SK-N-SH treated with all-trans-retinoic acid at 6 μM for 48 hours (cell line): ENCODE measurements at regions not wholly inside any gene's neighbourhood (a gene's known extent, or its start where the extent isn't known, plus 50 kb on each side); places are given as distances from the start of the nearest gene placed in this dataset.

Experiments used
- ATAC-seq: fragments of 200-7000 bp; cut with Tn5 transposase; 3 replicates; pipeline ENCODE4 v1.9.1; 2020; ENCODE audit warnings: mild to moderate bottlenecking, moderate library complexity
- ARNTL ChIP-seq: fragments of 450-650 bp; formaldehyde crosslinking; IDR thresholded peaks from 2 replicates; pipeline ENCODE4 v1.5.0; 2020; ENCODE audit warnings: low read depth, mild to moderate bottlenecking, moderate library complexity, borderline replicate concordance
- BACH2 ChIP-seq: fragments of 250-450 bp; sonication (Bioruptor Pico); IDR thresholded peaks from 2 replicates; pipeline ENCODE4 v1.9.0; 2021; ENCODE audit warnings: mild to moderate bottlenecking, borderline replicate concordance
- CREB5 ChIP-seq: fragments of 250-450 bp; sonication (Bioruptor Pico); IDR thresholded peaks from 2 replicates; pipeline ENCODE4 v1.5.1; 2020; ENCODE audit warnings: low read depth, mild to moderate bottlenecking, moderate library complexity
- CSDC2 ChIP-seq: fragments of 250-450 bp; sonication (Bioruptor Pico); IDR thresholded peaks from 2 replicates; pipeline ENCODE4 v1.5.0; 2020; ENCODE audit warnings: mild to moderate bottlenecking, moderate library complexity
- CSRNP3 ChIP-seq: fragments of 250-450 bp; sonication (Bioruptor Pico); IDR thresholded peaks from 2 replicates; pipeline ENCODE4 v1.5.1; 2021; ENCODE audit warnings: mild to moderate bottlenecking, moderate library complexity
- ESRRG ChIP-seq: fragments of 250-450 bp; sonication (Bioruptor Pico); IDR thresholded peaks from 2 replicates; pipeline ENCODE4 v1.6.1; 2021; ENCODE audit warnings: mild to moderate bottlenecking
- GLIS3 ChIP-seq: fragments of 250-450 bp; sonication (Bioruptor Pico); IDR thresholded peaks from 2 replicates; pipeline ENCODE4 v1.5.0; 2020; ENCODE audit warnings: mild to moderate bottlenecking, moderate library complexity
- ISL1 ChIP-seq: fragments of 250-450 bp; sonication (Bioruptor Pico); IDR thresholded peaks from 2 replicates; pipeline ENCODE4 v2.1.2; 2022; ENCODE audit warnings: mild to moderate bottlenecking, moderate library complexity
- OSR1 ChIP-seq: fragments of 250-450 bp; sonication (Bioruptor Pico); IDR thresholded peaks from 2 replicates; pipeline ENCODE4 v1.8.0; 2022; ENCODE audit warnings: moderate library complexity, mild to moderate bottlenecking, inconsistent platforms
- PATZ1 ChIP-seq: fragments of 250-450 bp; sonication (Bioruptor Pico); IDR thresholded peaks from 2 replicates; pipeline ENCODE4 v1.8.0; 2020; ENCODE audit warnings: mild to moderate bottlenecking, moderate library complexity, borderline replicate concordance
- POU6F1 ChIP-seq: fragments of 250-450 bp; sonication (Bioruptor Pico); IDR thresholded peaks from 2 replicates; pipeline ENCODE4 v1.8.0; 2021; ENCODE audit warnings: low read depth, mild to moderate bottlenecking, moderate library complexity, borderline replicate concordance
- PPARA ChIP-seq: fragments of 250-450 bp; sonication (Bioruptor Pico); IDR thresholded peaks from 2 replicates; pipeline ENCODE4 v1.5.0; 2020; ENCODE audit warnings: mild to moderate bottlenecking, borderline replicate concordance
- TCF4 ChIP-seq: fragments of 250-450 bp; sonication (Bioruptor Pico); IDR thresholded peaks from 2 replicates; pipeline ENCODE4 v1.8.0; 2021; ENCODE audit warnings: mild to moderate bottlenecking, moderate library complexity, borderline replicate concordance
- ZC3H10 ChIP-seq: fragments of 250-450 bp; sonication (Bioruptor Pico); IDR thresholded peaks from 2 replicates; pipeline ENCODE4 v1.5.1; 2021; ENCODE audit warnings: mild to moderate bottlenecking, moderate library complexity
- ZFP3 ChIP-seq: fragments of 250-450 bp; sonication (Bioruptor Pico); IDR thresholded peaks from 2 replicates; pipeline ENCODE4 v1.5.0; 2020; ENCODE audit warnings: mild to moderate bottlenecking, moderate library complexity
- ZFP30 ChIP-seq: fragments of 450-650 bp; formaldehyde crosslinking; IDR thresholded peaks from 2 replicates; pipeline ENCODE4 v1.5.0; 2022; ENCODE audit warnings: mild to moderate bottlenecking, moderate library complexity
- ZNF565 ChIP-seq: fragments of 450-650 bp; formaldehyde crosslinking; conservative IDR thresholded peaks from 2 replicates; pipeline ENCODE4 v1.5.0; 2020; ENCODE audit warnings: low read depth, mild to moderate bottlenecking, moderate library complexity
- ZNF8 ChIP-seq: fragments of 450-650 bp; formaldehyde crosslinking; IDR thresholded peaks from 2 replicates; pipeline ENCODE4 v1.5.0; 2020; ENCODE audit warnings: mild to moderate bottlenecking, moderate library complexity

GRCh38 chr4:185965426-185966384 is 103.3 kb upstream of the TLR3 start:
- TF ChIP-seq ZFP30 (CRISPR knock-in tag) (no peak), CSDC2 (no peak), CREB5 (CRISPR knock-in tag) (no peak), TCF4 (CRISPR knock-in tag) (no peak), ZFP3 (CRISPR knock-in tag) (no peak), ZNF565 (CRISPR knock-in tag) (no peak), CSRNP3 (CRISPR knock-in tag) (no peak), PATZ1 (CRISPR knock-in tag) (no peak), POU6F1 (CRISPR knock-in tag) (no peak)
- no peak for ATAC-seq

GRCh38 chr4:185966549-185966948 is 102.4 kb upstream of the TLR3 start:
- ATAC-seq = no peak
- TF ChIP-seq POU6F1 (CRISPR knock-in tag) (no peak), BACH2 (CRISPR knock-in tag) (no peak), GLIS3 (no peak), ZFP30 (CRISPR knock-in tag) (no peak), ISL1 (CRISPR knock-in tag) (no peak), CREB5 (CRISPR knock-in tag) (no peak), ARNTL (CRISPR knock-in tag) (no peak), ZC3H10 (CRISPR knock-in tag) (no peak), PPARA (CRISPR knock-in tag) (no peak), ESRRG (CRISPR knock-in tag) (no peak), ZNF565 (CRISPR knock-in tag) (no peak), ZFP3 (CRISPR knock-in tag) (no peak), ZNF8 (CRISPR knock-in tag) (no peak), TCF4 (CRISPR knock-in tag) (no peak), PATZ1 (CRISPR knock-in tag) (no peak), OSR1 (CRISPR knock-in tag) (no peak), CSDC2 (no peak)
- TF ChIP-seq, all 23 proteins: peak for 0
